Amniotic epithelial cell (primary cell): ENCODE measurements at regions not wholly inside any gene's neighbourhood (a gene's known extent, or its start where the extent isn't known, plus 50 kb on each side); places are given as distances from the start of the nearest gene placed in this dataset.

Experiments
- DNase-seq: peaks from one replicate; pipeline ENCODE4 v3.0.0-alpha.2; 2010; ENCODE audit warnings: low read depth

DNA sequence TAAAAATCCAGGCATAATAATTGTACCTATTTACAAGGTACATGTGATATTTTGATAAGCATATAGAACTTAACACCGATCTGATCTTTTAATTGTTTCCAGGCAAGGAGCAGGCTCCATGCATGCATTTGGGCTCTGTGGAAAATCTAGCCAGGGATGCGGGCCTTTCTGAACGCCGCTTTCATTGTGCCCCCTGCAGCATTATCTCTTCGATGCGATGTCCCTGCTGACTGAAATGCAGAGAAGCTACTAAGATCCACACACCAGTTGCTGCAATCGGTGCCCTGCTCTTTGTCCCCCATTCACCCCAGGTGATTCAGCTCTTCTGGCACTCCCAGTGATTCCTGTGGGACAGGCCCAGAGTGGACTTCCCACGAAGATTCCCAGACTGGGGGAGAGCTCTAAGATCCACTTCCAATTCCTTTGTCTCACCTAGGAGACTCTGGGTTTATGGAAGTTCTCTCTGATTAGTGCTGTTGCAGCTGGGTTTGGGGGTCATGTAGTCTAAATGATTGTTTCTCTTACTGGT is 254.3 kb upstream of the AGA start:
- DNase-seq, result peak; percentile 9

DNA sequence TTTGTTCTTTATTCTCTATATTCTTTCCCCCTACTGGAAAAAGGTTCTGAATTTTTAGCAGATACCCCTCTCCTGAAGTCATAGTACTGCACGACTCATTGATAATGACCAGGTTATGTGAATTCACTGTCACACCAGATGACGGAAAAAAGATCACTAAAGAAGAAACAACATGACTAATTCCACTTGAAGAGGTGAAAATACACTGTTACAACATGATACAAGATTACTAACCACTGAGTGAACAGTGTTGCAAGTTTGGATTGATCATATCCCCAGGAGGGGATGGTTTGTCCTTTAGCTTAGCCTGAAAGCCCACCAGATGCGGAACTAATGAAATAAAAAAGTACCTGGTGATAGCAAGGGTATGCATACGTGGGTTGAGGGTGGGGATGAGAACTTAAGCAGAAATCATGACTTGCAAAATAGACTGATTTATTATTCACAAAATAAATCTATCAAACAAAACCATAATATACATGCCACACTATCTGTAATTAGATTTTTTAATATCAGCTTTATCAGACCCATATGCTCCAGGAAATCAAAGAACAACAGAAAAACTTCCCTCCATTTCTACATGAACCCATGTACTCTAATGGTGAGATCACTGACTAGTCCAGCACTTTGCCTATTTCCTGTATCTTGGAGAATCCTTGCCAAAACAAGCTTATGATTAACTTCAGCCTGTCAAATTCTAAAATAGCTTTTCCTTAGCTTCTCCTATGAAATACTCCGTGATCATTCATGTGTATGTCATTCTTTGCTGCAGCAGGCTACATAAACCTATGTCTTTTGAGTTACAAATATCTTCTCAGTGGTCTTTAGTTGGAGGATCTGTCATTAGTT is 257.4 kb upstream of the AGA start:
- DNase-seq, result peak; percentile 15

DNA sequence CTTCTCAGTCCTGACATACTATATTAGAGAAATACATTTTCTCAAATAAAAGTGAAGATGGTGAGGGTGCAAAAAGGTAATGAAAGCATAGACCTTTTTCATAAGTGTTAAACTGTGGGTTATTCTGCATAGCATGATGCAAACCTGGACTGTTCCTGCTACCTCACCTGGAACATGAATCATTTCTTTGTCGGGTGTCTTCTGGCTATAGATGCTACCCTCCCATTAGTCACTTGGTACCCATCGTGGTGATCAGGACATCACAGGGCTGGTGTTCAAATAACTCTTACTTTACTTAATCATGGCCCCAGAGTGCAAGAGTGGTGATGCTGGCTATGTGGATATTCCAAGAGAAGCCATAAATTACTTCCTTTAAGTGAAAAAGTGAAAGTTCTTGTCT is 264.7 kb upstream of the AGA start:
- DNase-seq, result no peak

DNA sequence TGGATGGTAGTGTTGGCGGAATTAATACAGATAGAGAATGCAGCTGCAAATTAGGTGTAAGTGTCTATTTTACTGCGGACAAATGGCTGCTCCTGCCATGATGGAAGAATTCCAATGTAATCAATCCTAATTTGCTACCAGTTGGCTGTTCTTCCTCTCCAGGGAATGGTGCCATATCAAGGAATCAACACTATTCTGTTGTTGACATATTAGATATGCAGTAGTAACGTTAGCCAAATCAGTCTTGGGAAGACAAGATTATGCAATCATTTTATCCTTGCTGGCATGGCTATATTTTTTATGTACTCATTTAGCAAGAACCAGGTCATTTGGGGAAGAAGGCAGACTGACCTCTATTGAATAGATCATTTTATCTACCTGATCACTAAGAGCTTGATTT is 271.2 kb upstream of the AGA start:
- DNase-seq, result no peak

DNA sequence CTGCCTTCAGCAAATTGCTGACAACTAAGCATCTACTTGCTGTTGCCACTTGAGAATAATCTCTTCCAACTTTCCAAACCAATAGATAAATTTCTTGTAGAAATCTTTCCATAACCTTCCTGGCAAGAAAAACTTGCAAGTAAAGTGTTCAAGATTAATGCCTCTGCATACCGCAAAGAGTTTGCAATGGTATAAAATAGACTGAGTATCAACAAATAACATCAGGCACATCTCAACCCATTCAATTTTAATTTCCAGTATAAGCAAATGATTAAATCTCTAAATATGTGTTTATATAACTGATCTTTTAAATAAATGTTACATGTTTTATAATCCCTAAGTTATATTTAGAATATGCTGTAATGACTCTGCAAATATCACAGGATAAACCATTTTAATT is 275.2 kb upstream of the AGA start:
- DNase-seq, result no peak

DNA sequence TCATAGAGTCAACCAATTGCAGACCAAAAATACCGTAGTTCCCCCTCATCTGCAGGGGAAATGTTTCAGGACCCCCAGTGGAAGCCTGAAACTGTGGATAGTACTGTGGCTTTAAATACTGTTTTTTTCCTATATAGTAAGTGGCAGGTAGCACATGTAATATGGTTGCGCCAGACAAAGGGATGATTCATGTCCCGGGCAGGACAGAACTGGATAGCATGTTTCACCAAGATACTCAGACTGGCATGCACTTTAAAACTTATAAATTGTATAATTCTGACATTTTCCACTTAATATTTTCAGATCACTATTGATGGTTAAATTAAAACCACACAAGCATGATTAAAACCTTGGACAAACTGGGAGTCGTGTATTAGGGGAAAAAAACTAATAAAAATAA is 276.3 kb upstream of the AGA start:
- DNase-seq, result peak; percentile 17

DNA sequence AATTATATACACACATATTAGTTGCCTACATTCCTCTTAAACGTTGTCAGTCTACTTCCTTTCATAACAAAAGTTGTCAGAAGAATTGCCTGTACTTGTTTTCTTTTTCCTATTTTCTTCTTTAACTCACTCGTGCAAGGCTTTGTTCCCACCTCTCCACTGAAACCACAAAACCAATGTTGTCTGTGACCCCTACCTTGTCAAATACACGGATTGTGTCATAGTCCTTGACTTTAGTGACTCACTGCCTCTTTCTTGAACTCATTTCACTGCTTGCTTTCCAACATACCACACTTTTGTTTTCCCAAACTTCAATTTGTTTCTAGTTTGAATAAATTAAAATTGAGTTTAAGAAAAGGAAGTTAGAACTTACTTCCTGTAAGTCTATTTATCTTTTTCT is 283.9 kb upstream of the AGA start:
- peak; percentile 27 for DNase-seq

DNA sequence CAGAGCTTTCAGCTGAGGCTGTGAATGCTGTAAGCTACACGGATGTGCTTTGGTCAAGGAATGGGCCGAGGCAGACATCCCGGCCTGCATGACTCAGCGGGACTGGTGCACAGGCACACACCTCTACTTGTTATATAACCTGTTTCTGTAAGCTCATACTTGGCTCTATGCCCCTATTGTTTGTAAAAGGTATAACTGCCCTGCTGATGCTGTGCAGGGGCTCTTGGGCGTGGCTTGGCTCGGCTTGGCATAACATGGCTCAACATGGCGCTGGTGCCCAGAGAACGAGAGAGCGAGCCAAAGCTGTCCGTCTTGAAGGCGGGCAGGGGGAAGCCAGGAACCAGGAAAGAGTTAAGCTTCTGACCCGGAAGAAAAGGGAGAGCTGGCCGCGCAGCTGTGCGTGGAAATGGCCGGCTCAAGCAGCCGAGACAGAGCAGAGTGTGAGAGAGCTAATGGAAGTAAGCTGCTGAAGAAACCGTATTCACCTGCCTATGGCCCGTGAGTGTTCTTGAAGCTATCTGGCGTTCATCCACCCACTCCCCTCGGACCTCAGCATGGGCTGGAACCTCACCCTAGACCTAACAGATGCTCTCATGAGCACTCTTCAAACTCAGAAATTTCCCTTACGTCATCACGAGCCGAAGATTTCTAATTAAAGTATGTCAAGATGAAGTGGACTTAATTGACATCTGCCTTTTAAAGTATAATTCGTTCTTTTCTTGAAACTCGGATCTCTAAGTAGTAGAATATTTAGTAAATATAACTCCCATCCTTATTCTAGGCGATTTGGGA is 286.3 kb upstream of the AGA start:
- DNase-seq, result peak; percentile 21

DNA sequence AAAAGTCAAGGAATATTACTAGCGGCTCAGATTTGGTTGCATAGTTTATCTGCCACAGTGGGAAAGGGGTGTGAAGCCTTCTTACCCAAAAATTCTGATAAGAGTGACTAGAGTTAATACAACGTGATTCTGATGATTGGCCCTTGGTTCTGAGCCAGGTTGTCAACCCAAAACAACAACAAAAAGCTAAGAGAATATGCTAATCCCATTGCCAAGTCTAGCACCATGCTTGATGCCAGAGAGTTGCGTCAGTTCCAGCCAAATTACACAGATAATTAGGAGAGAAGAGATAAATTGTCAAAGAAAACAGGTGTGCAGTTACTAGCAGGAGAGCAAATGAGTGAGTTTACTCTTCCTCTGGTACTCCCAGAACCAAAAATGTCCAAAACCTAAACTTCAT is 287.4 kb upstream of the AGA start:
- no peak for DNase-seq

DNA sequence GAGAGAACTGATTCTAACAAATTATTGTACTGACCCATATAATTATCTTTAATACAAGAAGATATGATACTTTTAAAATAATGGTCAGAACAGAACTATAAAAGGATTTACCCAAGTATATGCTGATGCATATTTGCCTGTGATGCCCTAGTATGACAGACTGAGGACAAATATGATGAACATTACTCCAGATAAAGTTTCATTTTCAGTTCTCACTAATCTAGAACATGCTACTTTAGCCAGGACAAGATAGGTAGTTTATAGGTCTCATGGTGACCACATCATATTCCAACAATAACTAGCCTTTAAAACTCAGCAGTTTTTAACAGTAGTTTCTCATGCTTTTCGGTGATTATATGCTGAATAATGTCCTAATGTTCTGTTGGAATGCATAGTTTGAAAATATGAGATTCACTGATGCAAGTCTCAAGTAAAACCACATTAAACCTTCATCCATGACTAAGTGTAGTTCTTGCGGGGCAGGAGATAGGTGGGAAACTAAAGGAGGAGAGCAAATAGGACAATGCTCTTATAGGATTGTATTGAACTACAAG is 295.2 kb upstream of the AGA start:
- DNase-seq, result peak; percentile 5

DNA sequence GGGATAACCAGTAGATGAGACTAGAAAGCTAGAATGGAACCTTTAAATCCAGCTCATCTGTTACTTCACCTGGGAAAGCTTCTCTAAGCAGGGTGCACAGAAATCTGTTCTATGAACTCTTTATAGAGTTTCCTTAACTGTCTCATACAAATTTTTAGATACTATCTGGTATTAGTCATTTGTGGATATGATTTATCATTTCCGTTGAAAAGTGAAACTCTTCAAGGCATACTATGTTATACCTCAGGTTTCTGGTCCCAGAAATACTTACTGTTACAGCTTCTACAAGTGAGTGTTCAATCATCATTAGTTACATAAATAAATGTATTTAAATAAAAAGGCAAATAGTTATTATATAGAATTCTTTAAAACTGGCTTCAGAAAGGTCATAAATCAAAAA is 298.3 kb upstream of the AGA start:
- no peak for DNase-seq

DNA sequence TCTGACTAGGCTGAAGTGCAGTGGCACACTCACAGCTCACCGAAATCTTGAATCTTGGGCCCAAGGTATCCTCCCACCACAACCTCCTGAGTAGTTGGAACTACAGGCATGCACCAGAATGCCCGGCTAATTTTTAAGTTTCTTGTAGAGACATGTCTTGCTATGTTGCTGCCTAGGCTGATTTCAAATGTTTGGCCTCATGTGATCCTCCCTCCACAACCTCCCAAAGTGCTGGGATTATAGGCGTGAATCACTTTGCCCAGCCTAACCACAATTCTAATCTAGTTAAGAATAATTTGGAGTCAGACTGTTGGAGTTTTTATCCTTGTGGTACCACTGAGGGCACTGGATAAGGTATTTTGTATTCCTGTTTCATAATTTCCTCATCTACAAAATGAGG is 317.5 kb upstream of the AGA start:
- no peak for DNase-seq

DNA sequence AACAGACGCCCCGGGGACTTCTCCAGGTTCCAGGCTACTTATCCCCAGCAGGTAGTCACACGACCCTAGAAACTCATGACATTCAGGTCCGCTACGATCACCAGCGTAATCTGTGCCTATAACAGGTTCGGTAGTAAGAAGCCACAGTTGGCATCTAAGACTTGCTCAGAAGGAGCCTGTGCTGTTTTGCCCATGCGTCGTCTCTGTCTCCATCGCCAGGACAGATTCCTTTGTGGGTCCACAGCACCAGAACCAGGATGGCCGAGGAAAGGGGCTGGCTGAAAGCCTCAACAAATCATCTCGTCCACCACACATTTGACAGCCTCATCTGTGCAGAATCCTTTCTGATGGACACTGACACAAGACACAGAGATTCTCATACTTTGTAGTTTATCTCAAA is 319.5 kb upstream of the AGA start:
- no peak for DNase-seq

DNA sequence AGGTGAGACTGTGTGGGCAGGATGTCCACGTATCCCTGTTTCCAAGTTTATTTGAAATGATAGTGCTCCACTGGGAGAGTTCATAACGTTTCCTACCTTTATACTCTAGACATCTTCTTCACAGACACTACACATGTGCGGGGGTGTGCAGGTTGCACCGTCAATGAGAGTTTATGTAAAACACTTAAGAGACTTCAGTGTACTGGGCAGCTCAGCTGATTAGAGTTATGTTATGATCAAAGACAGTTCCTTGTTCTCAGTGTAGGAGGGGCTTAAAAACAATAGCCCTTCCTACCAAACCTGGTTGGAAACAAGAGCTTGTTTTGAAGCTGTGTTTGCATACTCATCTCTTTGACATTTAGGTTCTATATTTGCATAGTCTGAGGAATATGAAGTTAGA is 326.9 kb upstream of the AGA start:
- no peak for DNase-seq

DNA sequence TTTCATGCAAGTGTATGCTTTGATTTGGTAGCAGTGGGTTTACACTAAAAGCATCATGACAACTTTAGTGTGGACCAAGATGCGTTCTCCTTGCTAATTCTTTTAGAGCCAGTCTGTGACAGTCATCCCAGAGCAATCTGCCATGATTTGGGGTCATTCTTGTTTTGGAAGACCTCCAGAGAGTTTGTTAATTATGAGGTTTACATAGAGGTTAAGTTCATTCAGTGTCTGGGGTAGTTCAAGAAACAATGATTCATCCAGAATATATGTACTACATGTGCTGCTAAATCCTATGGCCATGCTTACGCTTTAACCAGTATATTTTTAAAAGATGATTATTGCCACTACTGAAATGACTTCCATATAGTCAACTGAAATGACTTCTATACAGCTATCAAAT is 328.5 kb upstream of the AGA start:
- DNase-seq, result no peak

DNA sequence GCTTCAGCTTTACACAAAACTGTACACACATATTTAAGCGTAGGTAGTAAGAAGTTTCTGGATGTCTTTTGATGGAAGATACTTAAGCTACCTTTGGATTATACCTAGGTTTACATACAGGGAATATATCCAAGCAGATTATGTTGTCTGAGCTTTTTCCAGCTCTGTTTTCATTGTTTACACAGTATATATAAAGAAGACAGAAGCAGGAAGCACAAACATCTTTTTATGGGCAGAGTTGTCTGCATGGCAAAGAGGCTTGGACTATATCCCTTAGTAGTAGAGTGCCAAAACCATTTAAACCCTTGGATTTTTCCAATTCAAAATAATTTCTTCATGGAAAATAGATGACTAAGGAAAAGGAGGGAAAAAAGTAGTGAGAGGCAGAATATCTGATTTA is 329.4 kb upstream of the AGA start:
- no peak for DNase-seq

DNA sequence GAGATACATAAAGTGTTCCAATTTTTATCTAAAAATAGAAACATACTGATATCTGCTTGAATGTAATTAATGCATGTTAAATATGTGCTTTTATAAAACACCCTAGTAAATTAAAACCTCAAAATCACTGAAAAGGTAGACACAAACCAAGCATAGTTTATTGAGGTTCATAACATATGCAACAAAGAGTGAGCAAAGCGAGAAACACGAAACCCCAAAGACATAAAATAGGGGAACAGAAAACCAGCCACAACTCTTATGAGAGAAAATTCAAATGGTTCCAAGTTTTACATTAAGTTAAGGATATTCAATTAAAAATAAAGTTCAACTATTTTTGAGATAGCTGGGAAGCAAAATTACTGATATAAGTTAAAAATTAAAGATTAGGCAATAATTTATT is 336.4 kb upstream of the AGA start:
- no peak for DNase-seq

DNA sequence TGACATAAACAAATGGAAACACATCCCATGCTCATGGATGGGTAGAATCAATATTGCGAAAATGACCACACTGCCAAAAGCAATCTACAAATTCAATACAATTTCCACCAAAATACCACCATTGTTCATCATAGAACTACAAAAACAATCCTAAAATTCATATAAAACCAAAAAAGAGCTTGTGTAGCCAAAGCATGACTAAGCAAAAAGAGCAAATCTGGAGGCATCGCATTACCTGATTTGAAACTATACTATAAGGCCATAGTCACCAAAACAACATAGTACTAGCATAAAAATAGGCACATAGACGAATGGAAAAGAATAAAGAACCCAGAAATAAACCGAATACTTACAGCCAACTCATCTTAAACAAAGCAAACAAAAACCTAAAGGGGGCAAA is 342.8 kb upstream of the AGA start:
- DNase-seq, result no peak

DNA sequence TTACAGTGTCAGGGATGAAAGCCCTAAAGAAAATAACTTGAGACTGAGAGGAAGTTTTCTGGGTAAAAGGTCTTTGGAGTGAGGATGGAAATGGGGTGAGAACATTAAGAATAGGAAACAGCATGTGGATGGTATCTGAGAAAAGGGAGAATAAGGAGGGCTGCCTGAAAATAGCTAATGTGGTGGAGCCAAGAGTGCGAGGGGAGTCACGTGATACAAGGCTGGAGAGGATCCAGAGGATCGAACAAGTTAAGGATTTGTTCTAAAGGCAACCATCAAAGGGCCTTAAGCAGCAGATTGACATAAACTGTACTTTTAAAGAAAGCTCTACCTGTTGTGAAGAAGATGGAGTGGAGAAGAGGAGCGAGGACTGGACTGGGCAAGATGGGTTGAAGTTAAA is 347.4 kb upstream of the AGA start:
- no peak for DNase-seq

DNA sequence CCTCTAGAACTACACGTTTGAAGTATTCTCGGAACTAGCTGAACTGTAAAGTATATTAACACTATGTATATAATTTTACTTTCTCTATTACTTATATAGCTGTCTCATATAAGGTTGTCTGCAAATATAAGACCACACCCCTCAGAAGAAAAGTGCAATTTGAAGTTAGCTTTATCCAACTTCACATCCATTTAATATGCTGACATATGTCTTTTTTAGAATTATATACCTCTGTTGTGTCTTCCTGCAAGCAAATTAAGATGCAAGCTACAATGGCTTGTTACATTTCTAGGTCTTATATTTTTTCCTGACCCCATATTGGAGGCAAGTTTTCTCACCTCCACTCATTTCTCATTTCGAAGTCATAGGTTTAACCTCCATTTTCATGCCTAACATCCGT is 349.0 kb upstream of the AGA start:
- no peak for DNase-seq

DNA sequence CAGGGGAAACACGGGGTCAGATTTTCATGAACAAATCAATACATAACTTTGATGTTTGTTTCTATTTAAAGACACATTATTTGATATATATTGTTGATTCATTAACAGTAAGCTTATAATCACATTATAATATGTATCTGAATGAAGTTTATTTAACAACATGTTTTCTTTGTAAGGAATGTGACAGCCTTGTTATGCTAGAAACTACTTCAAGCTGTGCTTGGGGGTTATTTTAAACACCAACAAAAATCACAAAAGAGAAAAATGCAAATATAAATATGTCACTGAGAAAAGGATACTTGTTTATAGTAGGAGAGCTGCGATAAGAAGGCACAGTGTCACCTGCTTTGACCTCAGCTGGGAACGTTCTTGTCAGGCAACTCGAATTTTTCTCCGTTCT is 354.6 kb upstream of the AGA start:
- no peak for DNase-seq

DNA sequence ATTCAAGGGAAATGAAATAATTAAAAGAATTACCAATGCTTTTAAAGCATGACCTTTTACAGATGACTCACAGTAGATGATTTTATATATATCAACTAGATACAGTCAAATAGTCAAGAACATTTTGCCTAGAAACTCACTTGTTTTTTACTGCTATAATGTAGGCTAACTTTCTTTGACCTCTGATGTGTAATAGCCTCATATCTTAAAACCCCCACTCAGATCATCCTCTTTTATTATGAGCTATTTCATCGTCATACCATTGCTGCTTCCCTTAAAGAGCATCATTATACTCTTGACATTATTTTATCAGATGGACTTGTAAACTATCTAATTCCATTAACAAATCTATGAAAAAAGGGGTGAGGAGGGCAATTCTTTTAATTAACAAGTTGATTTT is 355.9 kb upstream of the AGA start:
- no peak for DNase-seq

DNA sequence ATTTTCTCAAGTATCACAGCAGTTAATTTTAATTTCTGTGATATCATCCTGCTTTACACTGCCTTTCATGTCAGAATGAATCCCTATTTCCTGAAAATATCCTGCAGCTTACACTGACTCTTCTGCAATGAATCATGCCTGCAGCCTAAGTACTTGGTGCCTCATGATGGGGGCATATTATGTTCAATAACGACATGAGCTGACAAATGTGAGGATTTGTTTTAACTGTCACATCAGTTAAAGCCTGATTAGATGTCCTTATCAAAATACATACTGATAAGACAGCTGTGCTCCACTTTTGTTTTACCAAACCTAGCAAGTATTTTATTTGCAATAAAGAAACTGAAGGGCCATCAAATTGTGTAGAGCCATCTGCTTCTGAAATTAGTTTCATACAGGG is 359.9 kb upstream of the AGA start:
- DNase-seq, result no peak
